ENCODE measurements at regions not wholly inside any gene's neighbourhood (a gene's known extent, or its start where the extent isn't known, plus 50 kb on each side); places are given as distances from the start of the nearest gene placed in this dataset.

DNA sequence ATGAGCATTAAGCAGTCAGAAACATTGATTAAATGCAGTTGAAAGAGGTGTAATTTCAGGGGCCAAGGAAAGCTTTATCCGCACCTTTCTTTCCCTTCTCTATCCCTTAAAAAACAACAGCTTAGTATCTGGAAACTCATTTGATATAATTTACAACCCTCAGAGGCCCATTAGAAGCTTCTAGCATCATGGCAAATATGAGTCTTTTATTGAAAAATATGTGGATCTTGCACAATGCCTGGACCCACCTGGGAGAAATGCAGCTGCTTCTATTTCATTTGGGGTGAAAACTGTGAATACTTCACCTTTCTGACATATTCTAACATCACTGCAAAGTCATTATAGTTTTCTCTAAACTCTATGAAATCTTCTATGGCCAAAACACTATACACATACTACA, 492.2 kb upstream of the PSMD7 start:
- Histone ChIP-seq H3K36me3 (no peaks in the 10 kb centered on the region), H3K9me3 (no peaks in the 10 kb centered on the region), H3K27ac (no peak overlapping the region), H3K27me3 (no peaks in the 10 kb centered on the region), H3K4me3 (no peak overlapping the region), H3K4me1 (no peaks in the 10 kb centered on the region)
- no peak for ATAC-seq
- no peak for DNase-seq
- TF ChIP-seq, protein P1, sequence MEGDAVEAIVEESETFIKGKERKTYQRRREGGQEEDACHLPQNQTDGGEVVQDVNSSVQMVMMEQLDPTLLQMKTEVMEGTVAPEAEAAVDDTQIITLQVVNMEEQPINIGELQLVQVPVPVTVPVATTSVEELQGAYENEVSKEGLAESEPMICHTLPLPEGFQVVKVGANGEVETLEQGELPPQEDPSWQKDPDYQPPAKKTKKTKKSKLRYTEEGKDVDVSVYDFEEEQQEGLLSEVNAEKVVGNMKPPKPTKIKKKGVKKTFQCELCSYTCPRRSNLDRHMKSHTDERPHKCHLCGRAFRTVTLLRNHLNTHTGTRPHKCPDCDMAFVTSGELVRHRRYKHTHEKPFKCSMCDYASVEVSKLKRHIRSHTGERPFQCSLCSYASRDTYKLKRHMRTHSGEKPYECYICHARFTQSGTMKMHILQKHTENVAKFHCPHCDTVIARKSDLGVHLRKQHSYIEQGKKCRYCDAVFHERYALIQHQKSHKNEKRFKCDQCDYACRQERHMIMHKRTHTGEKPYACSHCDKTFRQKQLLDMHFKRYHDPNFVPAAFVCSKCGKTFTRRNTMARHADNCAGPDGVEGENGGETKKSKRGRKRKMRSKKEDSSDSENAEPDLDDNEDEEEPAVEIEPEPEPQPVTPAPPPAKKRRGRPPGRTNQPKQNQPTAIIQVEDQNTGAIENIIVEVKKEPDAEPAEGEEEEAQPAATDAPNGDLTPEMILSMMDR (IDR thresholded peaks at IDR 0.05): no peak
- intact Hi-C loops (cut with DNase I): no loop called here

DNA sequence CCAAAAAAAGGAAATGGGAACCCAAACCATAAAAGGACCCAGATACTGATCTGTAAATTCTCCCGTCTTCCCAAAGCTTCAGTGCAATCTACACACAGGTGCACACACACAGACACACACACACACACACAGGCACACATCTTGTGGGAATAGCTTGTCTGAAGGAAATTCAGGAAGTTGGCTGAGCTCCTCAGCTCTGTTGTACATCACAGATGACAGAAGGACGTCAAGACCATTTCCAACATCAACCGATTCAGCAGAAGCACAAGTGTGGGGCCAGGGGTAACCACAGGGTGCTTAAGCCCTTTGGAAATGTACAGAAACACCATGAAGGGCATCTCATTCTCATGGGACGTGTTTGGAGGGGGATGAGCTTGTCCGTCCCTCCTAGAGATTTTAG, 498.1 kb upstream of the PSMD7 start:
- no peaks in the 10 kb centered on the region for H3K36me3 ChIP-seq
- TF ChIP-seq, protein P1 (IDR thresholded peaks at IDR 0.05): no peak
- no peak overlapping the region for H3K4me3 ChIP-seq
- ATAC-seq: no peak
- no peaks in the 10 kb centered on the region for H3K4me1 ChIP-seq
- intact Hi-C loops (cut with DNase I): no loop called here
- no peaks in the 10 kb centered on the region for H3K27me3 ChIP-seq
- DNase-seq: no peak
- no peaks in the 10 kb centered on the region for H3K9me3 ChIP-seq
- no peak overlapping the region for H3K27ac ChIP-seq

DNA sequence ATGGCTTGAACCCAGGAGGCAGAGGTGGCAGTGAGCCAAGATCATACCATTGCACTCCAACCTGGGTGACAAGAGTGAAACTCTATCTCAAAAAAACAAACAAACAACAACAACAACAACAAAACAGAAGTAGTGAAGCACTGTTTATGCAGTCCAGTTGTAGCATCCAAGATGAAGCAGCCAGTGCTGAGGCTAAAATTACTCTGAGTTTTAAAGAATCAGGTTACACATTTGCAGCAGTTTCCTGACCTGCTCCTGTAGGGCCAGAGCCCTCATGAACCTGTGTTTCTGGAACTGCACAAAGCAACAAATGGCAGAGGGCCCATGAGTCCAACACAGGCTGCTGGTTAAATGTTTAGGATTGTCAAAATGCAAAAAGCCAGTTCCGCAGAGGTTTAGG, 499.5 kb upstream of the PSMD7 start:
- no peak for ATAC-seq
- DNase-seq: no peak
- H3K36me3 ChIP-seq: no peaks in the 10 kb centered on the region
- no peaks in the 10 kb centered on the region for H3K27me3 ChIP-seq
- no peak overlapping the region for H3K27ac ChIP-seq
- intact Hi-C loops (cut with DNase I): no loop called here
- H3K4me3 ChIP-seq: no peak overlapping the region
- TF ChIP-seq, protein P1 (IDR thresholded peaks at IDR 0.05): no peak
- no peaks in the 10 kb centered on the region for H3K9me3 ChIP-seq
- no peaks in the 10 kb centered on the region for H3K4me1 ChIP-seq

DNA sequence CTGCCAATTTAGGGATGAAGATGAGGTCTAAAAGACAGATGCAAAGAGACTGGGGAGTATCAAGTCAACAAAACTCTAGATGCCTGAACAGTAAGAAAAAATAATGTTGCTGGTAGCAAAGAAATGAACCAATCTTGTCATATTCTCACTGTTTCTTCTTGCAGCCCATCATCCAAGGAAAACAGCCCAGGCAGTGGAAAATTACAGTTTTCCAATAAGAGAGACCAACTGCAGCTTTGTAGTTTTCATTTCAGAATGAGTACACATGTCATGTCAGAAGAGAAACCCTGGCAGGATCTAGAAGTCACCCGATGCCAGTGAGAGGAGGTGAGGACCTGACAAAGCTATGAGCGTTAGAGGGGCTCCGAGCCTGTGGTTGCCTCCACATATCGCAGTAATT, 500.4 kb upstream of the PSMD7 start:
- no peaks in the 10 kb centered on the region for H3K4me1 ChIP-seq
- intact Hi-C loops (cut with DNase I): no loop called here
- ATAC-seq: no peak
- DNase-seq: no peak
- H3K36me3 ChIP-seq: no peaks in the 10 kb centered on the region
- TF ChIP-seq, protein P1 (IDR thresholded peaks at IDR 0.05): no peak
- H3K9me3 ChIP-seq: no peaks in the 10 kb centered on the region
- no peak overlapping the region for H3K4me3 ChIP-seq
- no peak overlapping the region for H3K27ac ChIP-seq
- no peaks in the 10 kb centered on the region for H3K27me3 ChIP-seq

DNA sequence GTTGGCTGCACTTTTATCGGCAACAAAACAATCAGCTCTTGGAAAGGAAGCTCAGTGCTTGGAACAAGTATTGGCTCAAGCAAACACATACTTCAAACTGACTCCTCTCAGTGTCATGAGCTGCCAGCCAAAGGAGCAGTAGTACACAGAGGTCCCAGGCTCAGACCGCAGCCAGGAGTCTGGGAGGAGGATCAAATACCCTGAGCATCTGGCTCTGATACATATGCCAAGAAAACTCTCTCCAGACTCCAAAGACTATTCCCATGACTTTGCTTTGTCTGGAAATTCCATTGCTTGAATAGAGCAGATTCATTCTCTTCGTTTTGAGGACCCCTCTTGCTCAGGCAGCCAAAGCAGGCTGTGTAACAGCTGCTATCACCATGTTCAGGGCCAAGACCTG, 501.6 kb upstream of the PSMD7 start:
- Histone ChIP-seq H3K9me3 (no peaks in the 10 kb centered on the region), H3K27me3 (no peaks in the 10 kb centered on the region), H3K36me3 (no peaks in the 10 kb centered on the region), H3K27ac (no peak overlapping the region), H3K4me1 (no peaks in the 10 kb centered on the region), H3K4me3 (no peak overlapping the region)
- intact Hi-C loops (cut with DNase I): no loop called here
- ATAC-seq (peak; percentile 55), DNase-seq (no peak)
- TF ChIP-seq, protein P1 (IDR thresholded peaks at IDR 0.05): no peak

DNA sequence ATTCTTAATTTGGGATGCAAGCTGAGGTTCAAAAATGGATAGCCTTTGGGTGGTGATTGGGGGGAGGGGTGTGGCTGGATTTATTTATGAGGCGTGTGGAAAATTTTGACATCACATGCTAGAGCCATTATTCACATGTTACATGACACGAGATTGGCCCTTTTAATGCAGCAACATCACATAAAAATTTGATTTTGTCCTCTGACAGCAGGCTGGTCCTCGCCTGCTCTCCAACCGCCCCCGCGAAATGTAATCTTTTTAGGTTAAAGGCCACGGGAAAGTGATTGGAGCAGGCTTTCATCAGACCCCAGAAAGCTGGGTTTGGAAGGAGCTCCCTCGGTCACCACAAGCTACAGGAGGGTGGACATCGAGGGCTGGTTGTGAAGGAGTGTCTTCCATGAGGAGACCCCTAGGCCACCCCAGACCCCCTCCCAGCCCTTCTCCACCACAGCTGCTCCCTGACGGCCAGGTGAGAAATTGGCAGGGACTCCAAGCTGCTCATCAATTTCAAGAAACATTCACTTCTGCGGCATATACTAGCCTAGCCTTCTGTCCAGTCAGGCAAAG, 502.7 kb upstream of the PSMD7 start:
- Histone ChIP-seq H3K4me3 (no peak overlapping the region), H3K27me3 (no peaks in the 10 kb centered on the region), H3K27ac (no peak overlapping the region), H3K4me1 (no peaks in the 10 kb centered on the region), H3K36me3 (no peaks in the 10 kb centered on the region), H3K9me3 (no peaks in the 10 kb centered on the region)
- no peak for DNase-seq
- TF ChIP-seq, protein P1 (IDR thresholded peaks at IDR 0.05): no peak
- ATAC-seq: peak; percentile 9
- intact Hi-C loops (cut with DNase I): no loop called here
